Cardiac muscle cell (in vitro differentiated cells and primary cell): ENCODE measurements at regions not wholly inside any gene's neighbourhood (a gene's known extent, or its start where the extent isn't known, plus 50 kb on each side); places are given as distances from the start of the nearest gene placed in this dataset.

Source experiments
- DNase-seq, 2 donors: peaks; one replicate each; pipeline versions ENCODE4 v3.0.0 to v3.0.0-alpha.2; 2010 to 2017; ENCODE audit warnings: low read depth in 1 of 2, low spot score in 1 of 2
- H3K27ac ChIP-seq: fragments of 200-600 bp; sonication (generic); 2 replicates; pipeline ENCODE4 v1.5.1; 2016
- H3K27me3 ChIP-seq: fragments of 200-600 bp; sonication (generic); 2 replicates; pipeline ENCODE4 v1.6.0; 2016; ENCODE audit warnings: control low read depth
- H3K36me3 ChIP-seq: fragments of 200-600 bp; sonication (generic); 2 replicates; pipeline ENCODE4 v1.5.1; 2016; ENCODE audit warnings: control low read depth
- H3K4me1 ChIP-seq: fragments of 200-600 bp; sonication (generic); 2 replicates; pipeline ENCODE4 v1.8.1; 2017; ENCODE audit warnings: low read depth, mild to moderate bottlenecking, mixed run types
- H3K4me3 ChIP-seq: fragments of 200-600 bp; sonication (generic); 2 replicates; pipeline ENCODE4 v1.5.1; 2016; ENCODE audit warnings: mild to moderate bottlenecking
- H3K9me3 ChIP-seq: fragments of 200-600 bp; sonication (generic); 2 replicates; pipeline ENCODE4 v1.5.1; 2017; ENCODE audit warnings: low read depth, mild to moderate bottlenecking, control low read depth
- TF ChIP-seq, protein P1 (sequence below): IDR thresholded peaks from 2 replicates; pipeline ENCODE4 v1.5.1; 2012; ENCODE audit warnings: low read depth, mild to moderate bottlenecking, low read length

DNA sequence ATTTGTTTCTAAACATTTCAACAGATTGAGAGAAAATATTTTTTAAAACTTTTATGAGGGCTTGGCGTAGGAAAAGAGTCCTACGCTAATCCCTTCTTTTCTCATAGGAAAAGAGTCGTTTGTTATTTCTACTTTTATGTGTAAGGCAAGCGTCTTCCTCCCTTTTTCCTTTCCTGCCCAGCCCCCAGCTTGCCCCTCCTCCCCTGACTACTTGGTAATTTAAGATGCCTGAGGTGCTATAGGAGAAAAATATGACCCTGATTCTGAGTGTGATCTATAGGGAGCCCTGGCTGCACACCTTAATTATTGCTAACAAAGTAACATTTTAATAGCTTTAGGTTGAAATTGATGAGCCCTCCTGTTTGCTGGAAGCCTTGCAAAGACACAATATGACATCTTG, 373.6 kb downstream of the PBX1 start:
- TF ChIP-seq, protein P1, sequence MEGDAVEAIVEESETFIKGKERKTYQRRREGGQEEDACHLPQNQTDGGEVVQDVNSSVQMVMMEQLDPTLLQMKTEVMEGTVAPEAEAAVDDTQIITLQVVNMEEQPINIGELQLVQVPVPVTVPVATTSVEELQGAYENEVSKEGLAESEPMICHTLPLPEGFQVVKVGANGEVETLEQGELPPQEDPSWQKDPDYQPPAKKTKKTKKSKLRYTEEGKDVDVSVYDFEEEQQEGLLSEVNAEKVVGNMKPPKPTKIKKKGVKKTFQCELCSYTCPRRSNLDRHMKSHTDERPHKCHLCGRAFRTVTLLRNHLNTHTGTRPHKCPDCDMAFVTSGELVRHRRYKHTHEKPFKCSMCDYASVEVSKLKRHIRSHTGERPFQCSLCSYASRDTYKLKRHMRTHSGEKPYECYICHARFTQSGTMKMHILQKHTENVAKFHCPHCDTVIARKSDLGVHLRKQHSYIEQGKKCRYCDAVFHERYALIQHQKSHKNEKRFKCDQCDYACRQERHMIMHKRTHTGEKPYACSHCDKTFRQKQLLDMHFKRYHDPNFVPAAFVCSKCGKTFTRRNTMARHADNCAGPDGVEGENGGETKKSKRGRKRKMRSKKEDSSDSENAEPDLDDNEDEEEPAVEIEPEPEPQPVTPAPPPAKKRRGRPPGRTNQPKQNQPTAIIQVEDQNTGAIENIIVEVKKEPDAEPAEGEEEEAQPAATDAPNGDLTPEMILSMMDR = no peak
- no peak for DNase-seq
- no peaks in the 10 kb centered on the region for H3K4me1 ChIP-seq
- no peaks in the 10 kb centered on the region for H3K27me3 ChIP-seq
- no peak overlapping the region for H3K27ac ChIP-seq
- no peaks in the 10 kb centered on the region for H3K36me3 ChIP-seq
- H3K9me3 ChIP-seq = no peaks in the 10 kb centered on the region
- no peak overlapping the region for H3K4me3 ChIP-seq

DNA sequence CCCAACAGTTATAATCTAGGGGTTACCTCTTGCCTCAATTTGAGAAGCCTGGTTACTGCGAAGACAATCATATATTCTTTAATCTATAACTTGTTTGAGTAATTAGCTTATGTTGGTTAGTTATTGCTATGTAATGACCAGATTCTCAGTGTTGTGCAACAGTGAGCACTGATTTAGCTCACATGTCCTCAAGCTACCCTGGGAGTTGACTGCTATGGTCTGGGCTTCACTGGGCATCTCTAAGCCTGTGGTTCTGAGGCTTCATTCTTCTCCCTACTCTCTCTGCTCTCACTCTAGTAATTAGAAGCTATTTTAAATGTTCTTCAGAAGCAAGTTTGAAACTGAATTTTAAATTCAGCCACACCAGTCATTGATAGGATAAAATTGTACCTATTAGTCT, 371.8 kb downstream of the PBX1 start:
- DNase-seq = no peak
- TF ChIP-seq, protein P1 = no peak
- H3K27ac ChIP-seq = no peak overlapping the region

DNA sequence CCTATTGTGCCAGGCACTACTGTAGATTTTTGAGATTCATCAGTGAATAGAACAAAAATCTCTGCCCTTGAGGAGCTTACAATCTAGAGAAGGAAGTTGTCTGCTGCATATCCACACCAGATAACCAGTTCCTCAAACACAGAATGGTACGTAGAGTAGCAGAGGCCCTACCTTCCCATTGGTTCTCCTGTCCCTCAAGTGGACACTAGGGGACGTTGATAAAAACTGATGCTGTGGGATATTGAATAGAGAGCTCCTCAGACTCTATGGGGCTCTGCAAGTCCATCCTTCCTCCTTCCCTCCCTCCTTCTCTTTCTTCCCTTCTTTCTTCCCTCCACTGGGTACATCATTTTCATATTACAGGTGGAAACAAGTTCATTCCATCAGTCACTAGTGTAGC, 371.3 kb downstream of the PBX1 start:
- no peaks in the 10 kb centered on the region for H3K36me3 ChIP-seq
- TF ChIP-seq, protein P1 = no peak
- H3K4me3 ChIP-seq = no peak overlapping the region
- no peak for DNase-seq
- peaks cover 14% of the 10 kb centered on the region for H3K4me1 ChIP-seq
- H3K27me3 ChIP-seq = no peaks in the 10 kb centered on the region
- no peaks in the 10 kb centered on the region for H3K9me3 ChIP-seq
- no peak overlapping the region for H3K27ac ChIP-seq

More for the DNA sequence above, 371.8 kb downstream of the PBX1 start:
- H3K4me3 ChIP-seq = no peak overlapping the region
- no peaks in the 10 kb centered on the region for H3K9me3 ChIP-seq
- peaks cover 8% of the 10 kb centered on the region for H3K4me1 ChIP-seq
- H3K27me3 ChIP-seq = no peaks in the 10 kb centered on the region
- no peaks in the 10 kb centered on the region for H3K36me3 ChIP-seq

- H3K4me3 ChIP-seq = no peak overlapping the region
- no peaks in the 10 kb centered on the region for H3K9me3 ChIP-seq
- H3K27me3 ChIP-seq = no peaks in the 10 kb centered on the region
- H3K36me3 ChIP-seq = no peaks in the 10 kb centered on the region
- no peak for DNase-seq
- H3K4me1 ChIP-seq = peaks cover 22% of the 10 kb centered on the region
- TF ChIP-seq, protein P1 = no peak
- no peak overlapping the region for H3K27ac ChIP-seq
Measured at GRCh38 chr1:164928232-164928812, 369.3 kb downstream of the PBX1 start.

DNA sequence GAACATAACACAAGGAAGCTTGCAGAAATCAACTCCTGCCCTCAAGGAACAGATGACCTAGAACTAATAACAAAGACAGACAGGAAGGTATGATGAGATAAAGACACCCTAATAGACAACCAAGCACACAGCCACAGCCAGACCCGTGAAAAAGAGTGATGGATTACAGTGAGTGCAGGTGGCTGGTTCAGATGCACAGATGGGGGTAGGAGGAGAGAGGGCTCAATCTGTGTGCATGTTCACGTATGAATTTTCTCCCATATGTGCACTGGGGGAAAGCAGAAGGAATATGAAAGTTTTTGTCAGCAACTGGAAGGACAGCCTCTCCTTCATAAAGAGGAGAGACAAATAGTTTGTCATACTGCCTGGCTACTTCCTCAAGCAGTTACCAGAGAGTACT, 367.1 kb downstream of the PBX1 start:
- Histone ChIP-seq H3K9me3 (no peaks in the 10 kb centered on the region), H3K4me3 (no peak overlapping the region), H3K27ac (no peak overlapping the region), H3K4me1 (peaks cover 22% of the 10 kb centered on the region), H3K27me3 (no peaks in the 10 kb centered on the region), H3K36me3 (no peaks in the 10 kb centered on the region)
- no peak for DNase-seq
- TF ChIP-seq, protein P1 = no peak

- Histone ChIP-seq H3K9me3 (no peaks in the 10 kb centered on the region), H3K4me3 (no peak overlapping the region), H3K4me1 (peaks cover 34% of the 10 kb centered on the region), H3K27me3 (no peaks in the 10 kb centered on the region), H3K36me3 (no peaks in the 10 kb centered on the region), H3K27ac (no peak overlapping the region)
- TF ChIP-seq, protein P1 = no peak
- DNase-seq = peak in 1 of 2 donors; percentile 40
Measured at GRCh38 chr1:164922585-164922984, 363.6 kb downstream of the PBX1 start.
